GM21576 (cell line): ENCODE measurements at regions not wholly inside any gene's neighbourhood (a gene's known extent, or its start where the extent isn't known, plus 50 kb on each side); places are given as distances from the start of the nearest gene placed in this dataset.
"Not testable (repeated sequence)": the region's sequence is repeated elsewhere in the genome, so short reads cannot be mapped to it uniquely, and the experiment has no call there.

ENCODE experiments used
- ATAC-seq: cut with Tn5 transposase; IDR thresholded peaks from one replicate; pipeline ENCODE4 v1.9.1; 2021; ENCODE audit warnings: mild to moderate bottlenecking, moderate library complexity; ENCODE audit not compliant: unreplicated experiment

DNA sequence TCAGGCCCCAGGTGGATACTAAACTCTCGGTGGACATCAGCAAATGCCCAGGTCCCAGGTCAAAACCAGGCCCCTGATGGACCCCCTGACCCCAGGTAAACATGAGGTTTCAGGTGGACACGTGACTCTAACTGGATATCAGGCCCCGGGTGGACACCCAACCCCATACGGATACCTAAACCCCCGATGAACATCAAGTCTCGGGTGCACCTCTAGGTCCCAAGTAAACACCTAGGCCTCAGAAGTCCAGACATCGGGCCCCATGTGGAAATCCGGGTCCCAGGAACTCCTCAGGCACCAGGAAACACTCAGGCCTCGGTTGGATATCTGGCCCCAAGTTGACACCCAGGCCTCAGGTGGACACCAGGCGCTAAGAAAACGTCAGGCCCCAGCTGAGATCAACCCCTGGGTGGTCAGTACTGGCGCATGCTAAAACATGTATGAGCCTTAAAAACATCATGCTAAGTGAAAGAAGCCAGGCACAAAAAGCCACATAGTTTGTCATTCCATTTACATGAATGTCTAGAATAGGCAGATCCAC, 54.4 kb upstream of the SEPTIN5 start:
- no peak for ATAC-seq

DNA sequence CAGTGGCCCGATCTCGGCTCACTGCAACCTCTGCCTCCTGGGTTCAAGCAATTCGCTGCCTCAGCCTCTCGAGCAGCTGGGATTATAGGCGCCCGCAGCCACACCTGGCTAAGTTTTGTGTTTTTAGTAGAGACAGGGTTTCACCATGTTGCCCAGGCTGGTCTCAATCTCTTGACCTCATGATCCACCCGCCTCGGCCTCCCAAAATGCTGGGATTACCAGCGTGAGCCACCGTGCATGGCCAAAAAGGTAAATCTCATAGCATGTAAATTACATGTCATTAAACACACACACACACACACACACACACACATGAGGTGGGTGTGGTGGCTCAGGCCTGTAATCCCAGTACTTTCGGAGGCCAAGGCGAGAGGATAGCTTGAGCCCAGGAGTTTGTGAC, 53.7 kb upstream of the SEPTIN5 start:
- not testable (repeated sequence) for ATAC-seq

- no peak for ATAC-seq
Measured at GRCh38 chr22:19661156-19661555, 53.1 kb upstream of the SEPTIN5 start.

DNA sequence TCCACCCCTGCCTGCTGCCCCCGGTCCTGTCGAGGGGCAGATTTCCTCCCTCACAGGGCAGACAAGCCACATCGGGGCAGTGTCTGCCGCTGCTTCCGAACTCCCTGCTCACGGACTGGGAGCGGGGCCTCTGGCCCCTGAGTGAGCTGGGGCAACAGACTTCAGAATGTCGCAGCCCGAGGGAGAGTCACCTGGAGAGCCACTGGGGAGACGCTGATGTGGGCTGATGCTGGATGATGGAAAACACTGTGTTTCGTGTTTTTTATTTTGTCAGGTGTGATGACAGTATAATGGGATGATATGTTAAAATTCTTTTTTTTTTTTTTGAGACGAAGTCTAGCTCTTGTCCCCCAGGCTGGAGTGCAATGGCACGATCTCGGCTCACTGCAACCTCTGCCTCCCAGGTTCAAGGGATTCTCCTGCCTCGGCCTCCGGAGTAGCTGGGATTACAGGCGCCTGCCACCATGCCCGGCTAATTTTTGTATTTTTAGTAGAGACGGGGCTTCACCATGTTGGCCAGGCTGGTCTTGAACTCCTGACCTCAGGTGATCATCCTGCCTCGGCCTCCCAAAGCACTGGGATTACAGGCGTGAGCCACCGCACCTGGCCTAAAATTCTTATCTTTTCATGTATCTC, 52.1 kb upstream of the SEPTIN5 start:
- not testable (repeated sequence) for ATAC-seq

GRCh38 chr22:19663286-19663815, 51.0 kb upstream of the SEPTIN5 start:
- ATAC-seq: no peak

DNA sequence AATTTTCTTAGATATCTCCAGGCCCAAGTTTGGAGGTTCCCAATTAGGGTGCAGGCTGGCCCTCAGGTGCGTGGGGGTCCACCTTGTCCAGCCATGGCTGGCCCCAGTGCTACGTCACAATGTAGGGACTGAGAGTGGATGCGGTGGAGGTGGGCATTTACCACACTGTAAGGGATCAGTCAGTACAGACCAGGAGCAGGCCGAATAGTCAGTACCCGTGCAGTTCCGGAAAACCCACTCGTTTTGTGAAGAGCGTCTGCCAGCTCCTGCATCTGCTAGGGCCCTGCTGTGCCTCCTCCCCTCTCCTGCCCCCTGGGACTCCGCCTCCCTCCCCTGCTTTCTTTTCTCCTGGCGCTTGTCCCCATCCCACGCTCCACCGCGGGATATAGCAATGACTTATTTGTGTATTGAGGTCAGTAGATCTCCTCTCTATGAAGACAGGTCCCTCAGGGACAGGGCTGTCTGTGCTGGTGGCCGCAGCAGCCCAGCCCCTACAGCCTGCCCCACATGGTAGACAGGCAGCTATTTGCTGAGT, 50.4 kb upstream of the SEPTIN5 start:
- ATAC-seq: no peak

- no peak for ATAC-seq
Measured at GRCh38 chr22:19664406-19664805, 49.9 kb upstream of the SEPTIN5 start.
